ENCODE measurements at regions not wholly inside any gene's neighbourhood (a gene's known extent, or its start where the extent isn't known, plus 50 kb on each side); places are given as distances from the start of the nearest gene placed in this dataset.
A peak's percentile ranks its signal among the peaks of the same experiment; 100 is the strongest.

DNA sequence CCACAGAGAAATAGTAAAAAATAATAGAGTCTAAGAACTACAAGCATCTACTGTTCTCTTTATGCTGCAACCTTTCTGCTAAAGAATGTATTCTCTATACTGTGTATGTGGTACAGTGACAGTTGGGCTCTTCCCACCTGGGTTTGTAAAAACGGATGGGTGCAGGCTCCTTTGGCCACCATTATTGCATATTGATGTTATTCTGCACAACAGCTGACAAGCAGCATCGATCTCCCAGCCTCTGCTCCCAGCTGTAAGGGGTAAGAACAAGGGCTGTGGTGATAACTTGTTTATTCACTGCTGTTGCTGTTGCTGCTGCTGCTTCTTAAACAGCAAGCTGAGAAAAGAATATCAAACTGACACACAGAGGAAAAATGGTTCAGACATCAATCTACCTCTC lies 56.1 kb downstream of the KCNRG start:
- no peak overlapping the region for H3K4me3 Mint-ChIP-seq
- no peaks in the 10 kb centered on the region for H3K27me3 Mint-ChIP-seq
- peaks cover 9% of the 10 kb centered on the region for H3K36me3 Mint-ChIP-seq
- H3K4me1 Mint-ChIP-seq = peaks cover 10 to 17% (median 14%) of the 10 kb centered on the region in 3 donors
- no peak overlapping the region for H3K27ac Mint-ChIP-seq
- no peaks in the 10 kb centered on the region for H3K9me3 Mint-ChIP-seq

GRCh38 chr13:50072676-50073075 lies 57.4 kb downstream of the KCNRG start:
- H3K4me1 Mint-ChIP-seq = peaks cover 14 to 21% (median 21%) of the 10 kb centered on the region in 3 donors
- peaks cover 9% of the 10 kb centered on the region for H3K36me3 Mint-ChIP-seq
- no peaks in the 10 kb centered on the region for H3K27me3 Mint-ChIP-seq
- H3K4me3 Mint-ChIP-seq = no peak overlapping the region
- no peaks in the 10 kb centered on the region for H3K9me3 Mint-ChIP-seq
- no peak overlapping the region for H3K27ac Mint-ChIP-seq

- Mint-ChIP-seq H3K4me3 (peak overlapping the region in 1 of 4 donors; percentile 13), H3K36me3 (peaks cover 7% of the 10 kb centered on the region), H3K27ac (no peak overlapping the region), H3K4me1 (peaks cover 16 to 26% (median 24%) of the 10 kb centered on the region in 3 donors), H3K9me3 (no peaks in the 10 kb centered on the region), H3K27me3 (no peaks in the 10 kb centered on the region)
These were observed 58.1 kb downstream of the KCNRG start for GRCh38 chr13:50073340-50073739.

DNA sequence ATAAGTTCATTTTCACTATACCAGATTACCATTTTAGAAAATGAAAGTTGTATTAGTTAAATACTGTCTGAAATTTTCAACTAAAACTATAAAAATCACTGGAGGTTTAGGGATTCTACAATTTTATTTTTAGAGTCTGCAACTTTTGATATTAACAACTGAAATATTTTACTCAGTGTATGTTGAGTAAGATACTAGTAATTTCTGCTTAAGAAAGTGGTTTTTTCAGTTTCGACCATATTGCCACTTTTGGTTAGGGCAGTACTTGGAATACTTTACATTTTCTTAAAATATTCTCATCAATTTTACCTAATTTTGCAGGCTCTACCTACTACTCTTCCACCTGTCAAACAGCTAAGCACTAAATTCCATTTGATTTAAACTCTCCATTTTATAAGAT lies 59.6 kb downstream of the KCNRG start:
- H3K4me3 Mint-ChIP-seq = no peak overlapping the region
- H3K27ac Mint-ChIP-seq = no peak overlapping the region
- peaks cover 7% of the 10 kb centered on the region for H3K36me3 Mint-ChIP-seq
- H3K4me1 Mint-ChIP-seq = peaks cover 20 to 27% (median 26%) of the 10 kb centered on the region in 3 donors
- no peaks in the 10 kb centered on the region for H3K9me3 Mint-ChIP-seq
- no peaks in the 10 kb centered on the region for H3K27me3 Mint-ChIP-seq

- no peaks in the 10 kb centered on the region for H3K27me3 Mint-ChIP-seq
- H3K36me3 Mint-ChIP-seq = peaks cover 7% of the 10 kb centered on the region
- peak overlapping the region; percentile 54 to 91 (median 77) for H3K4me3 Mint-ChIP-seq
- H3K9me3 Mint-ChIP-seq = no peaks in the 10 kb centered on the region
- H3K4me1 Mint-ChIP-seq = peaks cover 20 to 31% (median 27%) of the 10 kb centered on the region in 3 donors
- peak overlapping the region in 2 of 3 donors; percentile 51 to 59 for H3K27ac Mint-ChIP-seq
These were observed 60.4 kb downstream of the KCNRG start for GRCh38 chr13:50075619-50076097.

DNA sequence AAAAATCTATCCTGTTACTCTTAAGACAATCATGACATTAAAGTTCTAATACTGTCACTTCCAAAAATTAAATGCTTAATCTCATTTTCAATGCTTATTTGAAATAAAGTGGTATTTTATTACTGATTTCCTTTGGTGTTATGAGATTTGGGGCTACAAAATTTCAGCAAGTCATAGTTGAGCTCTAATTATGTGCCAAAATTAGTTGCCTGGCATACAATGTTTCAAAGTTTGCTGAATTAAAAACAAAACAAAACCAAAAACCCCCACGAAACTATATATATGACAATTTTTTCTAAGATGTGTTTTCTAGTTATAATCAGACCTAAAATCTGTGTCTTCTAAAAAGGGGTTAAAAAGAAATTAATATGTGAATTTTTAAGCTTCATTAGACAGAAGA lies 62.2 kb downstream of the KCNRG start:
- Mint-ChIP-seq H3K9me3 (peaks cover 0 to 5% (median 0%) of the 10 kb centered on the region in 3 donors), H3K4me3 (peak overlapping the region in 2 of 4 donors; percentile 3 to 99), H3K27ac (no peak overlapping the region), H3K4me1 (peaks cover 18 to 23% (median 23%) of the 10 kb centered on the region in 3 donors), H3K36me3 (peaks cover 6% of the 10 kb centered on the region), H3K27me3 (peaks cover 3% of the 10 kb centered on the region)

- H3K9me3 Mint-ChIP-seq = peaks cover 0 to 5% (median 0%) of the 10 kb centered on the region in 3 donors
- H3K27ac Mint-ChIP-seq = peak overlapping the region in 1 of 3 donors; percentile 93
- H3K4me1 Mint-ChIP-seq = peaks cover 19 to 29% (median 28%) of the 10 kb centered on the region in 3 donors
- H3K27me3 Mint-ChIP-seq = peaks cover 3% of the 10 kb centered on the region
- peak overlapping the region; percentile 67 to 100 (median 88) for H3K4me3 Mint-ChIP-seq
- H3K36me3 Mint-ChIP-seq = peaks cover 5% of the 10 kb centered on the region
These were observed 63.1 kb downstream of the KCNRG start for GRCh38 chr13:50078231-50078894.

GRCh38 chr13:50078895-50079654 lies 63.8 kb downstream of the KCNRG start:
- H3K4me3 Mint-ChIP-seq = peak overlapping the region; percentile 99 to 100 (median 100)
- H3K4me1 Mint-ChIP-seq = peaks cover 23 to 34% (median 30%) of the 10 kb centered on the region in 3 donors
- H3K9me3 Mint-ChIP-seq = peaks cover 0 to 5% (median 0%) of the 10 kb centered on the region in 3 donors
- H3K27ac Mint-ChIP-seq = peak overlapping the region; percentile 39 to 99 (median 93)
- H3K36me3 Mint-ChIP-seq = peaks cover 3% of the 10 kb centered on the region
- H3K27me3 Mint-ChIP-seq = peaks cover 3% of the 10 kb centered on the region

DNA sequence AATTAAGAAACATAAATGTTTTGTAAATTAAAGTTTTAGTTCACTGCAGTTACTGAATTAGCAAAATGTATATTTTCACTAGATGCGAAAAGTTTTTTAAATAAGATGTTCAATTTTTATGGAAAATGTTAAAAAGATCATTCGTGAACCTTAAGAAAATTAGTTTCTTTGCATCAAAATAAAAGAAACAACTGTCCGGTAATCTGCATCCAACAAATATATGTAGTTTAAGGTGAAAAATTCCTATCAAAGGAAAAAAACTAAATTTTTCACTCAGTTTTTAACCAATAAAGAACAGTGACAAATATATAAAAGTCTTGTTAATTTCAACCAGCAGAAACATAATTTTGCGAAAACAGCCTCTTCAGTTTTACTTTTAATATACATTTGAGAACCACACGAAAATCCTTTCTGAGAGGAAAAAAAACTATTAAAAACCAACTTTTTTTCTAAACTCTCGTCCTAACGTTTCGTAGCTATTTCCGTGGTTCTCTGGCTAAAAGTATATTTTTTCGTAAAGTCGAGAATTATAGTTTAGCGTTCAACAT lies 64.5 kb downstream of the KCNRG start:
- Mint-ChIP-seq H3K4me3 (peak overlapping the region; percentile 99 to 100 (median 100)), H3K36me3 (peaks cover 3% of the 10 kb centered on the region), H3K9me3 (peaks cover 0 to 5% (median 0%) of the 10 kb centered on the region in 3 donors), H3K27ac (peak overlapping the region; percentile 93 to 99 (median 99)), H3K27me3 (peaks cover 3% of the 10 kb centered on the region), H3K4me1 (peaks cover 27 to 35% (median 32%) of the 10 kb centered on the region in 3 donors)

DNA sequence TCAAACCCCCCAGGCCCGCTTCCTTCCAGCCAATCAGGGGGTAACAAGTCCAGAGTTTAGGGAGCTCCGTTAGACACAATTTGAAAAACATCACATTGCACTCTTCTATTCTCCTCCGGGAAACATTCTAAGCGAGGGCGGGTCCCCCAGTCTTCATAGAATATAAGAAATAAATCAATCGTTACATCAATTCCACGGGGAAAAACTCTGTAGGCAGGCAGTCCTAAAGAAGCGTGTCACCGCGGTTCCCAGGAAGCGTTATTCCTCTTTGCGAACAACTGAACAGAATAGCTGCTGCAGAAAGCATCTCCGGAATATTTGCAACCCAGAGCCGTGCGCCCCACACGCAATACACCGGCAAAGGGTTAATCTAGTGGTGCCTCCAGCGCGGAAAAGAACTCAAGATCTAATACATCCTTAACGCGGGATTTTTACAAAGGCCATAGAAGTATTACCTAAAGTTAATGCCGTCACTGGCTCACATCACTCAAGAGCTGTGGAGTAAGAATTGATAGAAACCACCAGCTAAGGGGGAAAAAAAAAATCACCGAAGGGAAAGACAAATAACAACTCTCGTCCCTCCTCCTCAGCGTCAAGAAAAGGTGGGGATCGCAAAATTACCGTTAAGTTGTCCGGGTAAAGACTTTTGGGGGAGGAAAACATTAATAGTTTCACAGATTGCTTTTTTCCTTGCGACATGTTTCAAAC lies 65.1 kb downstream of the KCNRG start:
- Mint-ChIP-seq H3K9me3 (peaks cover 0 to 5% (median 0%) of the 10 kb centered on the region in 3 donors), H3K36me3 (peaks cover 3% of the 10 kb centered on the region), H3K27me3 (peaks cover 3% of the 10 kb centered on the region), H3K4me3 (peak overlapping the region; percentile 99 to 100 (median 100)), H3K4me1 (peaks cover 32 to 42% (median 37%) of the 10 kb centered on the region in 3 donors), H3K27ac (peak overlapping the region; percentile 93 to 99 (median 99))

DNA sequence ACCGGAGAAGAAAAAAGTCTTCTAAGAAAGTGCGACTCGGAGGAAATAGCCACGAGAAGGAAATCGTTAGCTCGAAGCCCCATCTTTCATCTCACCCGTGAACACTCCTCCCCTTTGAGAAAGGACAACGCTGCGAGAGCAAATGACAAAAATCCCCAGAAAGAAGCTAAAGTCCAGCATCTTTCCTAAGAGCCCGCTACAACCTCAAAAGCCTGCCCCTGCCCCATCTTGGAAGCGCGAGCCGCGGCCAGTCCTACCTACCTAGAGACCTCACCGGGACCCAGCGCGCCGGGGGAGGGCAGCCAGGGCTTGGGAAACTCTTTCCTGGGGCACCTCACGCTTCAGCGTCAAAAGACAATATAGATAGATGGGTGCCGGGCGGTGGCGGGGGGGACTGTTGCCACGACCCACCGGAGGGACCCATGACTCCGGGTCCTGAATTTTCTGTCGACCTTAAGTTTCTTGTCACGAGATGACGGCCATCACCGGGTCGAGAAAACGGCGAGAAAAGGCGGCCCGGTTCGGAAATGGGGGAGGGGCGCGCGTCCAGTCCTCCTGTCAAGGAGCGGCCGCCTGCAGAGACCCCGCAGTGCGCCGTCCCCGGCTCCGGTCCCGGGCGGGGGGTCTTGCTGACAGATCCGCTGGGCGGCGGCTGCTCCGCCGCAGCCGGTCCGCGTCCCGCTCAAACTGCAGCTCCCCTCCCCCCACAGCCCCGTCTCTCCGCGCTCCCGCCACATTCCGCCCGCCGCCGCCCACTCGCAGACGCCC lies 65.9 kb downstream of the KCNRG start:
- peak overlapping the region; percentile 99 to 100 (median 100) for H3K4me3 Mint-ChIP-seq
- peak overlapping the region; percentile 93 to 99 (median 99) for H3K27ac Mint-ChIP-seq
- H3K9me3 Mint-ChIP-seq = peaks cover 0 to 5% (median 0%) of the 10 kb centered on the region in 3 donors
- no peaks in the 10 kb centered on the region for H3K36me3 Mint-ChIP-seq
- peaks cover 3% of the 10 kb centered on the region for H3K27me3 Mint-ChIP-seq
- H3K4me1 Mint-ChIP-seq = peaks cover 27 to 37% (median 32%) of the 10 kb centered on the region in 3 donors

DNA sequence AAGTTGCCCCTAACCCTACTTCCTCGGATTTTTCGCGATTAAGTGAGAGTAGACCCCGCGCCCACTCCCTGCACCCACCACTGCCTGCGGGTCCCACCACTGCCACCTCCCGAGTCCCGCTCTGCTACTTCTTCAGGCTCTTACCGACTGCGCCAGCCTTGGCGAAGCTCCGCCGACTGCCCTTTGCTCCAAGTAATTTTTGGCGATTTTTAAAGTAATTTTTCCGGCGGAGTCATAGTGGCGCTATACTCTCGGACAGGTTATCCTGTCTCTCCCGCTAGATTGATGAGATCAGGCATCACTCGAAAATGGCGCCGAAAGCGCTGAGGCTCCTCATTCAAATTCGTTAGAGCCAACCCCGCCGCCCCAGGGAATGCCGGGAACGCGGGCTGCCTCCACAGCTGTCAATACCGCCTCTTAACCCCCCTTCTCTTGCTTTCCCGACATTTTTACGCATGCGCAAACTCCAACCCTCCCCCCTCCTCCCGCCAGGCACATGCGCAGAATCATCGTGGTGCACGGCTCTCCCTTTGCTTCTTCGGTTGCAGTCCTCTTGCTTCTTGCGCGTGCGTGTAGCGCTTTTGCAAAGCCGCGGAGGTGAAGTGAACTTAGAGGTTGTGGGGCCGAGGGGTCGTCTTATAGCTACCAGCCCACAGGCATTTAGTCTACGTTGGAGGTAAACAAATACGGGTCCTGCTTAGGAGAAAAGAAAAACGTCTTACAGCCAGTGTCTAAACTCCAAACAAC lies 66.6 kb downstream of the KCNRG start:
- peaks cover 0 to 5% (median 0%) of the 10 kb centered on the region in 3 donors for H3K9me3 Mint-ChIP-seq
- peaks cover 2% of the 10 kb centered on the region for H3K36me3 Mint-ChIP-seq
- peaks cover 27 to 38% (median 33%) of the 10 kb centered on the region in 3 donors for H3K4me1 Mint-ChIP-seq
- H3K4me3 Mint-ChIP-seq = peak overlapping the region; percentile 99 to 100 (median 100)
- H3K27ac Mint-ChIP-seq = peak overlapping the region; percentile 93 to 99 (median 99)
- H3K27me3 Mint-ChIP-seq = peaks cover 3% of the 10 kb centered on the region
